Activated CD8-positive, alpha-beta memory T cell treated with anti-CD3 and anti-CD28 coated beads for 4 hours (primary cell): ENCODE measurements at regions not wholly inside any gene's neighbourhood (a gene's known extent, or its start where the extent isn't known, plus 50 kb on each side); places are given as distances from the start of the nearest gene placed in this dataset.

Experiments used
- DNase-seq, 2 donors: peaks; one replicate each; pipeline ENCODE4 v3.0.0-alpha.2; 2020; ENCODE audit warnings: low read depth in 2 of 2

GRCh38 chr20:24185791-24186190 is 197.2 kb upstream of the GGTLC1 start:
- no peak for DNase-seq

DNA sequence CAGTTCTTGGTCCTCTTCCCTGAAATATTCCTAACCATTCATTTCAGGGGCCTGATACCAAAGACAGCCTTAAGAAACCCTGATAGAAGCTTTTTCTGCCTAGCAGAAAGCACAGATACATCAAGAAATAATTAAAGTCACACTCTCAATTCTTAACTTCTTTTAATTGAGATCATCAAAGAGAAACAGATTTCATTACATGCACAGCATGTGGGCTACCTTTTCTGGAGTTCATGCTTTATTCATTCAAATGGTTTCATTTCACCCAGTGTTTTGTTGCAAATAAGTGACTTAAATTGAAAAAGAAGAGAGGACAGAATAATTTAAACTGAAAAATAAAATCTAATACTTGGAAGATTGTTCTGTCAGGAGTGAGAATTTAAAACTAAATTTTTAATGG is 192.6 kb upstream of the GGTLC1 start:
- DNase-seq, result no peak

DNA sequence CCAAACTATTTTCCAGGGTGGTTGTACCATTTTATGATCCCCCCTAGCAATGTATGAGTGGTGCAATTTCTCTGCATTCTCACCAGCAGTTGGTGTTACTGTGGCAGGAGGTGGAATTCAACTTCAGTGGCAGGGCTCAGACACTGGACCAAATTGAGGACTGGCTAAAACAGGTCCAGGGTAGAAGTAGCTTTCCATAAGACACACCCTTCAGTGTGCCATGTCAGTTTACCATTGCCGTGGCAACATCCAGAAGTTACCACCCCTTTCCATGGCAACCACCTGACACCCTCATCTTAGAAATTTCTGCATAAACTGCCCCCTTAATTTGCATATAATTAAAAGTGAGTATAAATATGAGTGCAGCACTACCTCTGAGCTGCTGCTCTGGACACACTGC is 180.7 kb upstream of the GGTLC1 start:
- DNase-seq, result no peak

GRCh38 chr20:24166412-24166811 is 177.8 kb upstream of the GGTLC1 start:
- DNase-seq, result no peak

GRCh38 chr20:24166123-24166381 is 177.5 kb upstream of the GGTLC1 start:
- DNase-seq, result no peak

GRCh38 chr20:24165301-24166122 is 176.9 kb upstream of the GGTLC1 start:
- no peak for DNase-seq

GRCh38 chr20:24164360-24164759 is 175.8 kb upstream of the GGTLC1 start:
- no peak for DNase-seq

DNA sequence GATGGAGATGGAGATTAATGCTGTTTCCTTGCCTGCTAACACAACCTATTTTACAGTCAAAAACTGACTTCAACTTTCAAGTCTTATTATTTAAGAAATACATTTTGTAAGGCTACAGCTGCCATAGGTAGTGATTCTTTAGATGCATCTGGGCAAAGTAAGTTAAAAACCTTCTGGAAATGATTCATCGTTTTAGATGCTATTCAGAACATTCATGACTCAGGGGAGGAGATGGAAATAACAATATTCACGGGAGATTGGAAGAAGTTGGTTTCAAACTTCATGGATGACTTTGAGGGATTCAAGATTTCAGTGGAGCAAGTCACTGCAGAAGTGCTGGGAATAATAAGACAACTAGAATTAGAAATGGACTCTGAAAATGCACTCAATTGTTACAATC is 174.9 kb upstream of the GGTLC1 start:
- no peak for DNase-seq

DNA sequence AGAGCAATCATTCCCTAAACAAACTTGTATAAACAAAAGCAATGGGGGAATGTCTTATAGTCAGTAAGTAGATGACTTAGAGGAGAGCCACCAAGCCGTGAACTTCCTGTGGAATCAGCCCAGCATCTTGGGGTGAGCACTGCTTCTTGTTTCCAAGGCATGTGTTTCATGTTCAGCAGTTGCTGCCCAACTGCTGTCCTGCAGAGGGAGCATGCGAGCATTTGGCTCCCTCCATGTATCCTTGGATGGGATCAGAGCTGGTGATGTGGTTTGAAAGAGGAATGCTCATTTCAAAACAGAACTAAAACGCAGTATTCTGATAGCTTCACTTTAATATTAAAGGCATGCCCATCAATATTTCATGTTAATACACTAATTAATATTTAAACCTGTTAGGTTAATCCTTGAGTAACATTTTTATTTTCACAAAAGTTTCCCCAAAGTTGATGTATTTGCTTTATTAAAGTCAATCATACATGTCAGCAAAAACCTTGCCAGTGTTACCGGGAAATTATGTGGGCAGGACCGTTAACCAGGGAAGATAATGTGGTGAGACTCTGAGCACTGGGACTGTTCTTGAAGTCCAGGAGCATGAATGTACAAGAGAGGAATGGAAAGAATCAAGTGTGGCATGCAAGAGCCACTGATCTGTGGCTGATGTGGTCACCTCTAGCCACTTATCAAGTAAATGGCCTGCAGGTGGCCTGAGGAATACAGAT is 172.1 kb upstream of the GGTLC1 start:
- DNase-seq, result no peak

GRCh38 chr20:24158281-24158680 is 169.7 kb upstream of the GGTLC1 start:
- no peak for DNase-seq

DNA sequence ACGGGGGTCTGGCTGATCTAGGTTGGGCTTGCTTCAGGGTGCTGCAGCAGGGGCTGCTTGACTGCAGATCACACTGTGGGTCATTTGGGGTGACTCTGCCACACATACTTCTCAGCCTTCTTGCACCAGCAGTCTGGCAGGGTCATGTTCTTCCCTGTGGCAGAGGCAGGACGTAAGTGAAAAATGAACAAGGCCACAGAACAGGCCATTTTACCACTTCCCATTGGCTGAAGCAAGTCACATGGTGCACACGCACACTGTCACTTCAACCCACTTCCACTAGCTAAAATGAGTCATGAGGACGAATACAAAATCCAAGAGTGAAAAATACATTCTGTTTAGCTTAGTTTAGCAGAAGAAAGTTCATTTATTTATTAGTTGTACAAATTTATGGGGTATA is 168.6 kb upstream of the GGTLC1 start:
- DNase-seq, result peak in 1 of 2 donors; percentile 7

DNA sequence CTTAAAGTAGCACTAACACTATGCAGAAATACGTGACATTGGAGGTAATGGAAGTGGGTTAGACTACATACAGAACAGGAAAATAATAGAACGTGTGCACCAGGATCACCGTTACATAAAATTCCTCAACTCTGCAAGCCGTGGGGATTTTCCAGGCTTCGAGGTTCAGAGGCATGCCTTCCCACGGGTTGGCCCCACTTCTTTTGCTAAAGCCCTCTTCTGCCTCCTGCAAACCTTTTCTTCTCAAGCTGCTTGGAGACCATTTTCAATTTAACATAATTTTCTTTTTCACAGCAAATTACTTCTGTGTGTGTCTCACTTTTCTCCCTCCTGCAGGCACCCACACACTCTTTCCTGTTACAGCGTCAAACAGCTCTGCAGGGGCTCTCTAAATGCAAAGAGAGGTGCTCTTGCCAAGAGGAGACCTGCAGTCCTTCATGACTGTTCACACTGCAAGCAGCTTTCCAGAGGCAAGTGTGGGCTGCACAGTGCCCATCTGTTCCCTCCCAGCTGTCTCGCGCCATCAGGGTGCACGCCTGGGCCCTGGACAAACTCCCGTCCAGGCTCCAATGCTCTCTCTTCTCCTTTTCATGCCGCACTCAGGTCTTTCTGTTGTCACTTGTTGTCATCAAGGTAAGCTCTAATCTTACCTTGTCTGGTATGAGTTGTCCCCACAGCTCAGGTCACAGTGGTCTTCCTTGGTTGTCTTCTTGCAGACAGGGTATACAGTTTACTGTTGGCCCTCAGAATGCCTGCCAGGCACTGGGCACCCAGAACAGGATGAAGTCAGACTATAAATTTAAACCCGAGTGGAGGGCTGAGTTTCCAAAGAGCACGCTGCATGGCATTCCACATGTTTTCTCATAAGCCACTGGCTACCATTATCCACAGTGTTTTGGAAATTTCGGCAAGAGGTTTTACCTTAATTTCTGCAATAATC is 164.8 kb upstream of the GGTLC1 start:
- no peak for DNase-seq

GRCh38 chr20:24151621-24152294 is 163.2 kb upstream of the GGTLC1 start:
- DNase-seq, result no peak

DNA sequence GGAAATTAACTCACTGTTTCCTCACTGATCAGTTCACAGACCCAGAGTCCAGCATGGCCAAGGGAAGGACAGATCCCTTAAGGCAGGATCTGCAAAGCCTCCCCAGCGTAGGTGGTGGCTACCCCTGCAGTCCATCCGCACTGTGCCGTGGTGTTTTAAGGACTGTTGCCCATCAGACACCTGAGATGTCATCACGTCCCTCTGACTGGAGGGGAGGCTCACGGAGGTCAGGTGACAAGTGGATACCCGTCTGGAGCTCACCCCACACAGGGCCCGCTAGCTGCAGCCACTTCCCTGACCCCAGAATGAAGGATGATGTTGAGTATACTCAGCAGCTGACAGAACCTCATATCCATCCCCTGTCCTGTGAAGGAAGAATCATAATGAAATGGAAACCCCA is 161.8 kb upstream of the GGTLC1 start:
- DNase-seq, result no peak

DNA sequence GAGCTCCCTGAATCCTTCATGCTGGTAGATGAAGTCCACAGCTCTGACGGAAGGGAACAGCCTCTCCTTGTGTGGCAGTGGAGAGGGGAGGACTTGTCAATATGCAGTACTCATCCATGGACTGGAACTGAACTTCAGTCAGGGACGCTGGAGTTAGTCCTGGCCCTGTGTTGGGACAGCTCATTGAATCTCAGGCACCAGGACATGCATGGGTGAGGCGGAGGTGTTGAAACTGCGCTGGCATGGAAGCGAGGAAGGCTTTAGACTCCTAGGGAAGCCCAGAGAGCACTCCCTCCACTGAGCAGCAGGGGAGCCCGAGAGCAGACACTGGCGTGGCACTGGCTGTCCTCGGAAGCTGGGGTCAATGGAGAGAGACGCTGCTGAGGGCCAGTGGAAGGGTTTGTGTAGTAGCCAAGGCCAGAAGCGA is 161.3 kb upstream of the GGTLC1 start:
- no peak for DNase-seq

GRCh38 chr20:24149175-24149574 is 160.6 kb upstream of the GGTLC1 start:
- no peak for DNase-seq

- DNase-seq, result peak in 1 of 2 donors; percentile 21
These were observed 159.8 kb upstream of the GGTLC1 start for GRCh38 chr20:24148372-24148771.

GRCh38 chr20:24147961-24148360 is 159.4 kb upstream of the GGTLC1 start:
- no peak for DNase-seq

DNA sequence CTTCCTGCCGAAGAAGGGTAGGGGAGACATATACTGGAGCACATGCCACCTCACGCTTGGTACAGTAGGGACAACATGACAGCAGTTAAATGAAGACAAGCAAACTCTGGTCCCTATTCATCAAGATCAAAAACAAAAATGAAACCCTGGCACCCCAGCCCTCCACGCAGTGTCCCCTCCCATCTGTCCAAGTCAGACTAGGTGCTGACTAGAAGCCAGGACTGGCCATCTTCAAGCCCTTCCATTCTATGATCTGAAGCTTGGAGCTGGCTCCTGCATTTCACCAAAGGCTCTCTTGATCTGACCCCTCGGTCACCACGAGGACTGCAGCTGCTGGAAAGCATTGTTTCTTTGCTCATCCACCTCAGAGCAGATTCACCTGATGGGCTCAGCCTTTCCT is 158.9 kb upstream of the GGTLC1 start:
- no peak for DNase-seq

DNA sequence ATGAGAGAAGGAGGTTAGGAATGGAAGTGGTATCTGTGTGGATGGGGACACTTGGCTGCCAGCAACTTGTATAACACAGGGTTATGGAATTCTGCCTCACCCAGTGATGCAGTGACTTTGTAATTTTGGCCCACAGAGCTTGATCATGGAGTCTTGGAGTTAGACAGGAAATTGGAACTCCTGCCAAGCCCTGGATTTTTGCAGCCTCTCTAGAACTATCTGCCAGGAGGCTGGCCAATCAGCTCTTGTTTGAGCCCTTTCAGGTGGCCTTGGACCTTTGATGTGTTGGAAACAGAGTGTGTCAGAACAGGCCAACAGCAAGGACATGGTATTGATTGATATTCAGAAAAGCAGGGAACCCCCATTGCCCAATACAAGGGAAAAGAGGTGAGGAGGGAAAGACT is 157.7 kb upstream of the GGTLC1 start:
- no peak for DNase-seq

DNA sequence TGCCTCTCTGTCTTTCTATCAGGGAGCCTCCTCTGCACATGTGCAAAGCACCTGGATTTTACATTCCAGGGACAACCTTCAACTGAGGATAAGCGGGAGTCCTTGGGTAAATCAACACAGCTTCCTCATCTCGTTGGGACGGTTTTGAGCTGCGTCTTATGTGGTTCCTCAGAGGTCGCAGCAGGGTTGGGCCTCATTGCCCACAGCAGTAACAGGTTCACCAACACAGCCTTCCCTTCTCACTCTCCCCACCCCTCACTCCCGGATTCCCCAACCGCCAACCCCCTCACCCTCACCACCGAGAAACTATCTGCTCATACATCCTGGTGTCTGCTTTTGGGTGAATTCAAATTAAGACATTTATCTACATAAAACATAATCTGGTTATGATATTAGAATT is 155.8 kb upstream of the GGTLC1 start:
- no peak for DNase-seq

- DNase-seq, result no peak
These were observed 152.5 kb upstream of the GGTLC1 start for GRCh38 chr20:24141111-24141510.
